ENCODE measurements at regions not wholly inside any gene's neighbourhood (a gene's known extent, or its start where the extent isn't known, plus 50 kb on each side); places are given as distances from the start of the nearest gene placed in this dataset.

- Histone ChIP-seq H3K27me3 (peaks cover 0 to 8% (median 0%) of the 10 kb centered on the region in 7 donors), H3K9me3 (no peaks in the 10 kb centered on the region), H3K4me3 (no peak overlapping the region), H3K27ac (no peak overlapping the region), H3K4me1 (peaks cover 0 to 5% (median 0%) of the 10 kb centered on the region in 9 donors), H3K36me3 (no peaks in the 10 kb centered on the region)
- TF ChIP-seq CTCF (IDR thresholded peaks at IDR 0.05) = no peak
- no peak for ATAC-seq
- DNase-seq = no peak
- WGBS, 2 donors = 82 to 96% methylated on average over 1 of the region's 1 CpG
- intact Hi-C loops (cut with DNase I) = loop anchor here in 1 of 10 donors (10.0 kb wide), 1 partner anchor 105 kb away; no protein-coding TSS in a partner anchor
Measured at GRCh38 chr9:21689854-21690253, 112.6 kb upstream of the MTAP start.

GRCh38 chr9:21690561-21690960, 111.9 kb upstream of the MTAP start:
- intact Hi-C loops (cut with DNase I) = no loop called here
- Histone ChIP-seq H3K36me3 (no peaks in the 10 kb centered on the region), H3K4me3 (no peak overlapping the region), H3K27ac (no peak overlapping the region), H3K4me1 (no peaks in the 10 kb centered on the region), H3K27me3 (peaks cover 0 to 8% (median 0%) of the 10 kb centered on the region in 7 donors), H3K9me3 (peaks cover 0 to 2% (median 0%) of the 10 kb centered on the region in 11 donors)
- 70 to 80% methylated on average over 3 of the region's 3 CpGs for WGBS, 2 donors
- DNase-seq = no peak
- no peak for TF ChIP-seq CTCF (IDR thresholded peaks at IDR 0.05)
- no peak for ATAC-seq

- peaks cover 0 to 14% (median 0%) of the 10 kb centered on the region in 11 donors for H3K9me3 ChIP-seq
- no peak overlapping the region for H3K4me3 ChIP-seq
- H3K27ac ChIP-seq = no peak overlapping the region
- no peak for TF ChIP-seq CTCF (IDR thresholded peaks at IDR 0.05)
- WGBS, 2 donors = 79 to 85% methylated on average over 6 of the region's 6 CpGs
- H3K27me3 ChIP-seq = peaks cover 0 to 8% (median 0%) of the 10 kb centered on the region in 7 donors
- ATAC-seq (no peak), DNase-seq (no peak)
- H3K4me1 ChIP-seq = no peaks in the 10 kb centered on the region
- H3K36me3 ChIP-seq = no peaks in the 10 kb centered on the region
- intact Hi-C loops (cut with DNase I) = no loop called here
Measured at GRCh38 chr9:21692390-21692789, 110.0 kb upstream of the MTAP start.

GRCh38 chr9:21694424-21694823, 108.0 kb upstream of the MTAP start:
- Histone ChIP-seq H3K4me1 (no peaks in the 10 kb centered on the region), H3K27me3 (peaks cover 0 to 8% (median 0%) of the 10 kb centered on the region in 7 donors), H3K4me3 (no peak overlapping the region), H3K36me3 (no peaks in the 10 kb centered on the region), H3K9me3 (peaks cover 0 to 14% (median 0%) of the 10 kb centered on the region in 11 donors), H3K27ac (no peak overlapping the region)
- 74 to 75% methylated on average over 6 of the region's 6 CpGs for WGBS, 2 donors
- intact Hi-C loops (cut with DNase I) = no loop called here
- no peak for TF ChIP-seq CTCF (IDR thresholded peaks at IDR 0.05)
- ATAC-seq (no peak), DNase-seq (no peak)

Data from heart right ventricle (tissue), 16 donors.